T-cell (primary cell): ENCODE measurements at regions not wholly inside any gene's neighbourhood (a gene's known extent, or its start where the extent isn't known, plus 50 kb on each side); places are given as distances from the start of the nearest gene placed in this dataset.

Experiments
- ATAC-seq, 4 experiments: fragments of 200-7000 bp in 3 of 4; fragments of 150-1000 bp in 1 of 4; cut with Tn5 transposase; replicated peaks in 1 of 4; 1 replicate in 3 of 4; 2 replicates in 1 of 4; pipeline ENCODE4 v1.10.0; 2021; ENCODE audit warnings: moderate library complexity in 3 of 4, mild to moderate bottlenecking in 2 of 4, moderate number of reproducible peaks in 1 of 4
- CTCF ChIA-PET, 2 donors: fragments of 300-600 bp; sonication (Branson Sonifier 250); formaldehyde crosslinking; loops; one replicate each; lab custom pipeline; 2022; ENCODE audit warnings: antibody characterized with exemption in 2 of 2; lab: Charles Lee
- POLR2A ChIA-PET, 2 donors: fragments of 300-600 bp; sonication (Branson Sonifier 250); formaldehyde crosslinking; loops; one replicate each; lab custom pipeline; 2022; ENCODE audit warnings: antibody characterized with exemption in 2 of 2; lab: Charles Lee
- DNase-seq, 35 experiments: peaks; one replicate each; pipeline versions ENCODE4 v3.0.0 to v3.0.0-alpha.2; 2013 to 2023
- H3K27ac ChIP-seq: one replicate; pipeline ENCODE4 v1.5.1; 2013; ENCODE audit warnings: low read length
- H3K27me3 ChIP-seq, 2 experiments: replicated peaks in 1 of 2; 1 replicate in 1 of 2; 2 replicates in 1 of 2; pipeline versions ENCODE4 v1.6.1 to v1.7.0; 2013; ENCODE audit warnings: low read length in 1 of 2, mixed read lengths in 1 of 2; ENCODE audit not compliant: control insufficient read depth in 2 of 2, insufficient read depth in 2 of 2; ENCODE audit errors: extremely low read depth in 1 of 2
- H3K36me3 ChIP-seq, 2 donors: 1 replicate in 1 of 2; 2 replicates in 1 of 2; pipeline versions ENCODE4 v1.6.1 to v1.7.0; 2013; ENCODE audit warnings: low read length in 1 of 2; ENCODE audit not compliant: control insufficient read depth in 2 of 2, insufficient read depth in 1 of 2; ENCODE audit errors: extremely low read depth in 1 of 2
- H3K4me1 ChIP-seq, 2 experiments: 1 replicate in 1 of 2; 2 replicates in 1 of 2; pipeline versions ENCODE4 v1.6.1 to v1.7.0; 2013; ENCODE audit warnings: low read length in 2 of 2, mixed read lengths in 1 of 2; ENCODE audit not compliant: insufficient read depth in 2 of 2, control insufficient read depth in 1 of 2; ENCODE audit errors: extremely low read depth in 1 of 2
- H3K4me3 ChIP-seq, 2 donors: 1 replicate in 1 of 2; 2 replicates in 1 of 2; pipeline versions ENCODE4 v1.5.1 to v1.7.0; 2013; ENCODE audit warnings: mild to moderate bottlenecking in 2 of 2, low read length in 1 of 2, moderate library complexity in 1 of 2; ENCODE audit not compliant: control insufficient read depth in 1 of 2; ENCODE audit errors: extremely low read depth in 1 of 2
- H3K9me3 ChIP-seq: 2 replicates; pipeline ENCODE4 v1.7.0; 2013
- H3K27ac Mint-ChIP-seq, 2 donors: one replicate each; pipeline ENCODE4 v1.8.0; 2020 to 2021; ENCODE audit warnings: mild to moderate bottlenecking in 2 of 2, mixed read lengths in 2 of 2
- H3K27me3 Mint-ChIP-seq, 2 donors: one replicate each; pipeline ENCODE4 v1.8.0; 2021 to 2022; ENCODE audit warnings: mixed read lengths in 2 of 2
- H3K36me3 Mint-ChIP-seq: one replicate; pipeline ENCODE4 v1.8.0; 2021; ENCODE audit warnings: mixed read lengths
- H3K4me1 Mint-ChIP-seq, 3 donors: one replicate each; pipeline ENCODE4 v1.8.0; 2020 to 2022; ENCODE audit warnings: mixed read lengths in 3 of 3, mild to moderate bottlenecking in 1 of 3
- H3K4me3 Mint-ChIP-seq, 3 donors: one replicate each; pipeline ENCODE4 v1.8.0; 2020 to 2022; ENCODE audit warnings: mild to moderate bottlenecking in 3 of 3, mixed read lengths in 3 of 3, moderate library complexity in 3 of 3
- H3K9me3 Mint-ChIP-seq, 3 donors: one replicate each; pipeline ENCODE4 v1.8.0; 2020 to 2022; ENCODE audit warnings: mixed read lengths in 3 of 3
- WGBS: methylation state at CpG from one replicate; pipeline ENCODE4 v1.1.5; 2013; ENCODE audit warnings: missing lambda C conversion rate; ENCODE audit not compliant: insufficient coverage; 5-methylcytosine and 5-hydroxymethylcytosine counted together

DNA sequence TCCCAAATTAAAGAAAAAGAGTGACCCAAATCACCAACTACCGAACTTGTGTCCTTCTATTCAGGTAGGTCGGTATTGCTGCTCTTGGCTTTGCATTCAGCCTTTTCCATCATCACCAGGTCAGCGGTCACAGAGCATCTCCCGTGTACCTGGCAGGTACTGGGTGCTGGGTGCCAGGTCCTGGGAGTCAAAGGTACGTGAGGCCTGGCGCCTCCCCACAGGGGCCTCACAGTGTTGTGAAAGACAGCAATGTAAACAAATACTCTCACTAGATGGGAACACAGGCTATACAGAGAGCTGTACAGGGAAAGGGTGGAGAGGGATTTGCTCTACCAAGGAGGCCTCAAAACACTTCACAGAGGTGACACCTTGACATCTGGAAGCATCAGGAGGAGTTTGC is 86.7 kb downstream of the ZIC5 start:
- Mint-ChIP-seq H3K27me3 (no peaks in the 10 kb centered on the region), H3K27ac (no peak overlapping the region), H3K36me3 (peaks cover 6% of the 10 kb centered on the region), H3K9me3 (no peaks in the 10 kb centered on the region), H3K4me1 (no peaks in the 10 kb centered on the region), H3K4me3 (no peak overlapping the region)
- Histone ChIP-seq H3K36me3 (no peaks in the 10 kb centered on the region), H3K4me1 (no peaks in the 10 kb centered on the region), H3K9me3 (no peaks in the 10 kb centered on the region), H3K27ac (no peak overlapping the region), H3K4me3 (no peak overlapping the region), H3K27me3 (peaks cover 0 to 5% of the 10 kb centered on the region in 2 experiments)
- ATAC-seq (no peak), DNase-seq (no peak)
- ChIA-PET POLR2A (interaction anchor here in 1 of 2 donors (0.6 kb wide), 1 partner anchor 402 kb away, joined by 3 read pairs; no protein-coding TSS in a partner anchor), CTCF (no interaction called here)
- WGBS: 92% methylated on average over 4 of the region's 6 CpGs

DNA sequence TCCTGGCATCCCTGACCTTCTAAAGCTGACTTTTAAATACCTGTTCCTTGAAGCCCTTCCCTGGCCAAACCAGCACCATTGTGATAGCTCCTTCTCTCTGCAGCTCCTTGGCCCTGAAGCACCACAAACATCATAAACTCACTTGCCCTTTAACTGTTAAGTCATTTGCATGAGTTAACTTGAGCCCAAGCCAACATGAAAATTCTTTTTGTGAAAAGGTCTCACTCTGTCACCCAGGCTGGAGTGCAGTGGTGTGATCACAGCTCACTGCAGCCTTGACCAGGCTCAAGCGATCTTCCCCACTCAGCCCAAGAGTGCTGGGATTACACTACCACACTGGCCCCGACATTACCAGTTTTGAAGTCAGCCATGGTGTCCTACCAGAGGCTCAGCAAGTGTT is 87.8 kb downstream of the ZIC5 start:
- Mint-ChIP-seq H3K27me3 (no peaks in the 10 kb centered on the region), H3K9me3 (no peaks in the 10 kb centered on the region), H3K36me3 (peaks cover 10% of the 10 kb centered on the region), H3K4me3 (no peak overlapping the region), H3K4me1 (no peaks in the 10 kb centered on the region), H3K27ac (no peak overlapping the region)
- Histone ChIP-seq H3K9me3 (no peaks in the 10 kb centered on the region), H3K36me3 (no peaks in the 10 kb centered on the region), H3K4me1 (no peaks in the 10 kb centered on the region), H3K27ac (no peak overlapping the region), H3K27me3 (peaks cover 0 to 5% of the 10 kb centered on the region in 2 experiments), H3K4me3 (no peak overlapping the region)
- ATAC-seq (no peak), DNase-seq (no peak)
- ChIA-PET POLR2A (no interaction called here), CTCF (interaction anchor here in 1 of 2 donors (0.6 kb wide), 1 partner anchor 1075 kb away, joined by 3 read pairs; no protein-coding TSS in a partner anchor)
- no CpG with 5 or more reads among the region's 2 CpGs for WGBS

DNA sequence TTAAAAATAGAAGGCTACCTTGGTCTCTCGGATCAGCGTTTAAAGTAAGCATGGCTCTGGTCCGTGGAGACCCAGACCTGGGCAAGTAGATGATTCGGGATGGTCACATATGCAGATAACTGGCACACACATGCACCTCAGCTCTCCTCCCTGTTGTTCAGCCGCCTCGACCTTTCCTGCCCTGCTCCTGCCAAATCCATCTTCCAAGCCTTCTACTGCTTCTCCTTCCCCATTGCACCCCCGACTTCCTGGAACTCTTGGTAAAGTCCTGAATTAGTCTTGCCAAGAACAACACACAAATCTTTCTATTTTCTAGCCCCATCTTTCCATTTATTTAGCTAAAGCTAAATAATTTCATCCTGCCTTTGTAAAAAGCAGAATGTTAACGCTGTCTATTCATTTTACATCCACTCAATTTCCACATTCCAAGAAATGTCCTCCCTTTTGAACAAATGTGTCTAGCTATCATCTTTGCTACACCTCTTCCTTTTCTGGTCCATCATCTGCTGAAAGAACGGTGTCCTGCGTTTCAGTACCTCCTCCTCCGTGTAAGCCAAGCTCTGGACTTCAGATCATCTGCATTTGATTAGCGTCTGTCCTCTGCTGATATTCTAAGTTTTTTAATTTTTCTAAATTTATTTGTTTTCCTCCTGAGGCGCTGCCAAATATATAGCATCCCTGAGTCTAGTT is 92.5 kb downstream of the ZIC5 start:
- H3K4me3 ChIP-seq: no peak overlapping the region
- Mint-ChIP-seq H3K4me3 (no peak overlapping the region), H3K9me3 (no peaks in the 10 kb centered on the region), H3K36me3 (peaks cover 15% of the 10 kb centered on the region), H3K4me1 (no peaks in the 10 kb centered on the region), H3K27me3 (peaks cover 0 to 6% of the 10 kb centered on the region in 2 donors), H3K27ac (no peak overlapping the region)
- no peaks in the 10 kb centered on the region for H3K9me3 ChIP-seq
- H3K4me1 ChIP-seq: no peaks in the 10 kb centered on the region
- no peaks in the 10 kb centered on the region for H3K36me3 ChIP-seq
- no peak for DNase-seq
- H3K27ac ChIP-seq: no peak overlapping the region
- 87% methylated on average over 6 of the region's 13 CpGs for WGBS
- peaks cover 0 to 5% of the 10 kb centered on the region in 2 experiments for H3K27me3 ChIP-seq
- ATAC-seq: no peak
- ChIA-PET POLR2A (interaction anchor here in 1 of 2 donors (1.1 kb wide), 1 partner anchor 707 kb away, joined by 4 read pairs; no protein-coding TSS in a partner anchor), CTCF (interaction anchor here in 1 of 2 donors (0.7 kb wide), 1 partner anchor 61 kb away, joined by 3 read pairs; no protein-coding TSS in a partner anchor)

DNA sequence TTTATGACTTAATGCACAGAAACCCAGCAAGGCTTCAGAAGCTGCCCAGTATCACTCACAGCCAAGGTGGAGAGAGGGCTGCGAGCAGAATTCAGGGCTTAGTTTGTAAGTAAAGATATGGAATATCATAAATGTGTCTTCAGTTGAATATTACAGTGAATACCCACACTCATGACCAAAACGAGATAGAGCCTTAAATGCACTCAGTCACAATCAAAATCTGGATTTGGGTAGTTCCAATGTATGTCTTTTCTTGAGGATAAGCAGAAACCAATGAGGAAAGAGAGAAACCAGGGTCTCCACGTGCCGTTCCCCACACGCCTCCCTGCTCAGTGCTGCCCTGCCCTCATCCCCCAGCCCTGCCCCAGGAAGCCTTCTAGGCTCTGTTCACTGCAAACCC is 94.9 kb downstream of the ZIC5 start:
- Histone ChIP-seq H3K27me3 (peaks cover 0 to 5% of the 10 kb centered on the region in 2 experiments), H3K9me3 (no peaks in the 10 kb centered on the region), H3K4me1 (no peaks in the 10 kb centered on the region), H3K27ac (no peak overlapping the region), H3K4me3 (no peak overlapping the region), H3K36me3 (no peaks in the 10 kb centered on the region)
- POLR2A ChIA-PET: interaction anchor here in 1 of 2 donors (0.6 to 0.7 kb wide), 2 partner anchors 155 to 213 kb away, joined by 3 to 15 read pairs; no protein-coding TSS in a partner anchor
- ATAC-seq (no peak), DNase-seq (no peak)
- Mint-ChIP-seq H3K27me3 (peaks cover 0 to 6% of the 10 kb centered on the region in 2 donors), H3K4me1 (no peaks in the 10 kb centered on the region), H3K4me3 (no peak overlapping the region), H3K36me3 (peaks cover 13% of the 10 kb centered on the region), H3K27ac (no peak overlapping the region), H3K9me3 (no peaks in the 10 kb centered on the region)
- CTCF ChIA-PET: interaction anchor here in 1 of 2 donors (0.7 kb wide), 1 partner anchor 816 kb away, joined by 4 read pairs; no protein-coding TSS in a partner anchor
- no CpG with 5 or more reads among the region's 5 CpGs for WGBS

DNA sequence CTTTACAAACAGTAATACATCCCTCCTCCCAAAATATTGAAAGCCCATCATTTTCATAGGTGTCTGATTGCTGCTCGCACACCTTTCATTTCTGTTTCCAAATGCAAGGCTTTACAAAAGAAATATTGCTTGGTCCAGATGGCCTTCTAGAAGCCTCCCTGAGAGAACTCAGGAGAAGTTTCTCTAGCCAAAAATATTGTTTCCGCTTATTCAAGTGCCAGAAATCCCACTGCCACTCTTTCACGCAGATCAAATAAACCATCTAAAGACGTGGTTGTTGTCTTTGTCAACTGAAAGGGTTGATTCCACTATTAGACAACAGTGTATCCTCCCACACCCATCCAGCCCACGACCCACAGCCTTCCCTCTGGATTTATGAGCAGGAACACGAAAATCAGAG is 96.2 kb downstream of the ZIC5 start:
- Mint-ChIP-seq H3K36me3 (peaks cover 16% of the 10 kb centered on the region), H3K27ac (no peak overlapping the region), H3K27me3 (peaks cover 0 to 6% of the 10 kb centered on the region in 2 donors), H3K4me3 (no peak overlapping the region), H3K4me1 (no peaks in the 10 kb centered on the region), H3K9me3 (no peaks in the 10 kb centered on the region)
- peaks cover 0 to under 1% of the 10 kb centered on the region in 2 experiments for H3K27me3 ChIP-seq
- H3K4me1 ChIP-seq: no peaks in the 10 kb centered on the region
- POLR2A ChIA-PET: interaction anchor here in 1 of 2 donors (0.6 kb wide), 1 partner anchor 198 kb away, joined by 13 read pairs; no protein-coding TSS in a partner anchor
- no peaks in the 10 kb centered on the region for H3K36me3 ChIP-seq
- no peak overlapping the region for H3K4me3 ChIP-seq
- CTCF ChIA-PET: no interaction called here
- no peak for DNase-seq
- no peak overlapping the region for H3K27ac ChIP-seq
- no peak for ATAC-seq
- WGBS: 100% methylated on average over 1 of the region's 6 CpGs
- H3K9me3 ChIP-seq: no peaks in the 10 kb centered on the region

DNA sequence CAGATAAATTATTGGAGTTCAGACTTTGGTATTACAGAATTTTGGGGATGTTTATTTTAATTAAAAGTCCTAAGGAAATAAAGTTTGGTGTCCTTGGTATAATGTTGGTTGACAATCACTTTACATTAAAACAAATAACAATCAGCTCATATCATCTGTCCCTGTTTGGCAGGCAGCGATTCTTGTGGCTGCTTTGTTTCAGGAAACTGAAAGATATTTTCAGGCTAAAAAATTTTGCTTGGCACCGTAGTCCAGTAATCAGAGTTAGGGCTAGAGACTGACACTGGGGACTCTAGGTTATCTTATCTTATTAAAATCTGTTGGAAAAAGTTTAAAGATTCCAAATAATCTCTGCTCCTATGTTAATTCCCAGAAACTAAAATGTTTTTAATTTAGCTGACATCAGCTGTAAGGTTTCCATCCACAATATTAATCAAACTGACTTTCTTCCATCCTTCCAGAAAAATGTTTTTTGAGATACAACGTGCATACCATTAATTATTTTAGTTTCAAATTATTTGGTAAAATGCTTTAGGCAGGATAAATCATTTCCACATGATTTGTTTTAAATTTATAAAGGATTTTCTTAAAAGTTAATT is 97.6 kb downstream of the ZIC5 start:
- Histone ChIP-seq H3K9me3 (no peaks in the 10 kb centered on the region), H3K27ac (no peak overlapping the region), H3K27me3 (no peaks in the 10 kb centered on the region), H3K4me3 (no peak overlapping the region), H3K4me1 (no peaks in the 10 kb centered on the region), H3K36me3 (no peaks in the 10 kb centered on the region)
- no peak overlapping the region for H3K27ac Mint-ChIP-seq
- H3K9me3 Mint-ChIP-seq: no peaks in the 10 kb centered on the region
- peaks cover 0 to 6% of the 10 kb centered on the region in 2 donors for H3K27me3 Mint-ChIP-seq
- no peak overlapping the region for H3K4me3 Mint-ChIP-seq
- H3K4me1 Mint-ChIP-seq: no peaks in the 10 kb centered on the region
- POLR2A ChIA-PET: no interaction called here
- 80% methylated on average over 1 of the region's 3 CpGs for WGBS
- no peak for ATAC-seq
- DNase-seq: no peak
- peaks cover 14% of the 10 kb centered on the region for H3K36me3 Mint-ChIP-seq
- CTCF ChIA-PET: no interaction called here
